HEK293T (cell line): ENCODE measurements at regions not wholly inside any gene's neighbourhood (a gene's known extent, or its start where the extent isn't known, plus 50 kb on each side); places are given as distances from the start of the nearest gene placed in this dataset.

Experiments
- CTCF ChIA-PET: fragments of 350-600 bp; formaldehyde crosslinking; extraction: SDS; loops from one replicate; lab custom pipeline; 2021; ENCODE audit warnings: antibody characterized with exemption, inconsistent platforms; lab: Yijun Ruan, JAX
- POLR2A ChIA-PET: fragments of 350-600 bp; formaldehyde crosslinking; extraction: SDS; loops from one replicate; lab custom pipeline; 2020; ENCODE audit warnings: antibody characterized with exemption, inconsistent platforms; lab: Yijun Ruan, JAX
- DNase-seq: peaks from one replicate; pipeline ENCODE4 v3.0.0; 2012; ENCODE audit warnings: mixed read lengths; ENCODE audit errors: extremely low spot score
- ARNT ChIP-seq: fragments of 450-650 bp; IDR thresholded peaks from 2 replicates; pipeline ENCODE4 v1.6.1; 2017; ENCODE audit warnings: mild to moderate bottlenecking
- BHLHE40 ChIP-seq: fragments of 450-650 bp; IDR thresholded peaks from 2 replicates; pipeline ENCODE4 v1.6.1; 2016; ENCODE audit warnings: mild to moderate bottlenecking, moderate library complexity, borderline replicate concordance
- CTBP1 ChIP-seq: fragments of 450-650 bp; IDR thresholded peaks from 2 replicates; pipeline ENCODE4 v1.6.1; 2016; ENCODE audit warnings: borderline replicate concordance
- ELF4 ChIP-seq: fragments of 450-650 bp; IDR thresholded peaks from 2 replicates; pipeline ENCODE4 v1.6.1; 2017; ENCODE audit warnings: antibody characterized with exemption
- FOXA1 ChIP-seq: fragments of 450-650 bp; IDR thresholded peaks from 2 replicates; pipeline ENCODE4 v1.6.1; 2016; ENCODE audit warnings: mild to moderate bottlenecking
- FOXK2 ChIP-seq: fragments of 450-650 bp; IDR thresholded peaks from 2 replicates; pipeline ENCODE4 v1.6.1; 2016; ENCODE audit warnings: mild to moderate bottlenecking
- FOXM1 ChIP-seq: fragments of 450-650 bp; IDR thresholded peaks from 2 replicates; pipeline ENCODE4 v1.6.1; 2017; ENCODE audit warnings: mild to moderate bottlenecking, borderline replicate concordance
- HDGF ChIP-seq: fragments of 450-650 bp; IDR thresholded peaks from 2 replicates; pipeline ENCODE4 v1.6.1; 2017; ENCODE audit warnings: antibody characterized with exemption, borderline replicate concordance
- L3MBTL2 ChIP-seq: fragments of 450-650 bp; conservative IDR thresholded peaks from 2 replicates; pipeline ENCODE4 v1.6.1; 2016; ENCODE audit warnings: mild to moderate bottlenecking
- LEF1 ChIP-seq: fragments of 450-650 bp; IDR thresholded peaks from 2 replicates; pipeline ENCODE4 v1.6.1; 2017; ENCODE audit warnings: mild to moderate bottlenecking, borderline replicate concordance
- NFRKB ChIP-seq: fragments of 450-650 bp; IDR thresholded peaks from 2 replicates; pipeline ENCODE4 v1.6.1; 2016; ENCODE audit warnings: mild to moderate bottlenecking, moderate library complexity
- SP1 ChIP-seq: fragments of 450-650 bp; IDR thresholded peaks from 2 replicates; pipeline ENCODE4 v1.6.1; 2017
- SUZ12 ChIP-seq: fragments of 450-650 bp; IDR thresholded peaks from 2 replicates; pipeline ENCODE4 v1.6.1; 2016; ENCODE audit warnings: mild to moderate bottlenecking
- TARDBP ChIP-seq: fragments of 450-650 bp; IDR thresholded peaks from 2 replicates; pipeline ENCODE4 v1.6.1; 2016
- ZNF384 ChIP-seq: fragments of 450-650 bp; IDR thresholded peaks from 2 replicates; pipeline ENCODE4 v1.6.1; 2016
- TF ChIP-seq, protein P1 (sequence below): fragments of 450-650 bp; IDR thresholded peaks from 2 replicates; pipeline ENCODE4 v1.6.1; 2016

DNA sequence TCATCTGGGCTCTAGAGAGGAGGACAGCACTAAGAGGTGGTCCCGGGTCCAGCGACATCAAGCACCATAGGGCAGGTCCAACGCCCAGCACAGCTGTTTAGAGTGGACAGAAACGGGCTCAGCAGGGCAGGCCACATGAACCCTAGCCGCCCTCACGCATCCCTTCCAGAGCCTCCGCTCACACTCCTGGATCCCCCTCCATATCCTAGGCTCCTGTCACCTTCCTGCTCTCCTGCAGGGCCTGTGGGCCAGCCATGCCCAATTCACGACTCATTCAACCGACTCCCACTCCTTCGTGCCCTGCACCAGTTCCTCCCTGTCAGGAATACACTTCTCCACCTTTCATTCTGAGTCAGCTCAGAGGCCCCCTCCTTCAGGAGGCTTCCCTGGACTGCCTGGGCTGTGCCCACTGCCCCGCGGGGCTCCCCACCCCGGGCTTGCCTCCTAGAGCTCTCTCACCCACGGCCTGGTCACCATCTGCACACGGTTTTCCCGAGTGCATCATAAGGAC lies 90.2 kb downstream of the LINGO1 start:
- CTCF ChIA-PET = interaction anchor here (0.6 to 2.3 kb wide), 25 partner anchors 10 to 519 kb away, joined by 3 to 27 read pairs (median 7); partner anchors contain the start of genes LINGO1 and PEAK1
- POLR2A ChIA-PET = interaction anchor here (1.2 to 1.7 kb wide), 9 partner anchors 9 to 356 kb away, joined by 3 to 10 read pairs (median 4); no protein-coding TSS in a partner anchor
- no peak for DNase-seq

DNA sequence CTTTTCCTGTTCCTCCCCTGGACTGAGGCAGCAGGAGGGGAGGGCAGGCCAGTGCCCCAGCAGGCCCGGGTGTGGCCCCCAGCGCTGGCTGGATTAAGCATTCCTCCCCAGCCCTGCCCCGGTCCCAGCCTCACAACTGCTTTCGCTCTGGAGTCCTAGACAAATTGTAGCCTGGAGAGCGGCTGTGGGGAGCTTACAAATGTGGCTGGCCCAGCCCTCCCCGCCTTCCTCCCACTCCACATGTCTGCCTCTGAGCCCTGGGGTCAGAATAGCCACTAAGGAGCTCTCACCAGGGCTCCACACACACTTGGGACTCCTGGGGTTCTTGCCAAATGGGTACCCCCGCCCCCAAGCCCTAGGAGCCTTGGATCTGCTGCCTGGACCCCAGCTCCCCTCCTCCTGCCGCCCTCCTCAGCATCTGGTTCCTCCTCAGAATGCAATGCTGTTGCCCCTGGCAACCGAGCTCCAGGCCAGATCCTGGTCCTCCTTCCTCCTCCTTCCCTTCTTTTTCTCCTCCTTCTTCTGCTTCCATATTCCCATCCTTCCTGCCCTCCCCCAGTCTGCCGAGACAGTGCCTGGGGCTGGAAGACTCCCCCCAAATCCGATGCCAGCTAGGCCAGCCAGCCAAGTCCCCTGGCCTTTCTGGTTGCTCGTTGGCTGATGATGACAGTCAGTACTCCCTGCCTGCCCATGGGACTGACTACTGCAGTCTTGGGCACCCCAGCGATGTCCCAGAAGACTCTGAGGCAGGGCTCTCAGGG lies 91.1 kb downstream of the LINGO1 start:
- CTCF ChIA-PET = interaction anchor here (1.0 to 2.7 kb wide), 4 partner anchors 9 to 423 kb away, joined by 3 to 8 read pairs (median 3); no protein-coding TSS in a partner anchor
- no peak for DNase-seq
- POLR2A ChIA-PET = no interaction called here

More for the DNA sequence above, 90.2 kb downstream of the LINGO1 start:
- TF ChIP-seq ARNT (no peak), FOXK2 (no peak), SUZ12 (no peak)

DNA sequence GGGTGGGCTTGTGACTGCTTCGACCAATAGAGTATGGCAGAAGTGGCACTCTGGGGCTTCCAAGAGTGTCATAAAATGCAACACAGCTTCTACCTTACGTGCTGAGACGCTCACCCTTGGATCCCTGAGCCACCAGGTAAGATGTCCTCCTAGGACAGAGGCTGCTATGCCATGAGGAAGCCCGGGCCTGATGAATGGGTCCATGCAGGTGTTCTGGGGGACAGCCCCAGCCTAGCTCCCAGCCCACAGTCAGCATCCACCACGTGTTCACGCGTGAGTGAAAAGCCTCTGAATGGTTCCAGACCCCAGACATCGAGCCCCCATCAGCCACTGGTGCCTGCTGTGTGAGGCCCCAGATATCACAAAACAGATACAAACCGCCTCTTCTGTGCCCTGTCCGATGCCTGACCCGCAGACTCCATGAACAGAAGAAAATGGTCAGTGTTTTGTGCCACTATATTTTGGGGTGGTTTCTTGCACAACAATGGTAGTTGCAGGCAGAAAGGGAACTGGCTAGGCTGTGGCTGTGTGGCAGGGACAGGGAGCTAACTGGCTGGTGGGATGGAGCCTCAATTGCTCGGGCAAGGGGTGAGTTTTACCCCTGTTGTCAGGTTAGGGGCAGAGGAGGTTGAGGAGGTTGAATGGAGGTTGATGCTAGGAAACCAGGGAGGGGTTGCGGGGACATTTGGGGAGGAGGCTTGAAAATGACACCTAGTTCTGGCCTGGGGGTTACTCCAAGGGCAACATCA lies 92.2 kb downstream of the LINGO1 start:
- CTCF ChIA-PET = interaction anchor here (1.2 to 2.7 kb wide), 2 partner anchors 10 to 12 kb away, joined by 3 to 8 read pairs; no protein-coding TSS in a partner anchor
- DNase-seq = no peak
- no peak for TF ChIP-seq ZNF384
- TF ChIP-seq FOXA1 = no peak
- POLR2A ChIA-PET = no interaction called here

More for the DNA sequence above, 91.1 kb downstream of the LINGO1 start:
- TF ChIP-seq FOXM1 = no peak
- TF ChIP-seq FOXK2 = no peak
- no peak for TF ChIP-seq CTBP1
- TF ChIP-seq SP1 = no peak
- TF ChIP-seq ZNF384 = no peak
- no peak for TF ChIP-seq FOXA1
- no peak for TF ChIP-seq HDGF
- TF ChIP-seq NFRKB = no peak
- TF ChIP-seq ELF4 = no peak
- no peak for TF ChIP-seq SUZ12
- TF ChIP-seq TARDBP = no peak
- TF ChIP-seq BHLHE40 = no peak
- TF ChIP-seq ARNT = no peak
- TF ChIP-seq, protein P1, sequence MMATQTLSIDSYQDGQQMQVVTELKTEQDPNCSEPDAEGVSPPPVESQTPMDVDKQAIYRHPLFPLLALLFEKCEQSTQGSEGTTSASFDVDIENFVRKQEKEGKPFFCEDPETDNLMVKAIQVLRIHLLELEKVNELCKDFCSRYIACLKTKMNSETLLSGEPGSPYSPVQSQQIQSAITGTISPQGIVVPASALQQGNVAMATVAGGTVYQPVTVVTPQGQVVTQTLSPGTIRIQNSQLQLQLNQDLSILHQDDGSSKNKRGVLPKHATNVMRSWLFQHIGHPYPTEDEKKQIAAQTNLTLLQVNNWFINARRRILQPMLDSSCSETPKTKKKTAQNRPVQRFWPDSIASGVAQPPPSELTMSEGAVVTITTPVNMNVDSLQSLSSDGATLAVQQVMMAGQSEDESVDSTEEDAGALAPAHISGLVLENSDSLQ = no peak
- no peak for TF ChIP-seq LEF1
- TF ChIP-seq L3MBTL2 = no peak

DNA sequence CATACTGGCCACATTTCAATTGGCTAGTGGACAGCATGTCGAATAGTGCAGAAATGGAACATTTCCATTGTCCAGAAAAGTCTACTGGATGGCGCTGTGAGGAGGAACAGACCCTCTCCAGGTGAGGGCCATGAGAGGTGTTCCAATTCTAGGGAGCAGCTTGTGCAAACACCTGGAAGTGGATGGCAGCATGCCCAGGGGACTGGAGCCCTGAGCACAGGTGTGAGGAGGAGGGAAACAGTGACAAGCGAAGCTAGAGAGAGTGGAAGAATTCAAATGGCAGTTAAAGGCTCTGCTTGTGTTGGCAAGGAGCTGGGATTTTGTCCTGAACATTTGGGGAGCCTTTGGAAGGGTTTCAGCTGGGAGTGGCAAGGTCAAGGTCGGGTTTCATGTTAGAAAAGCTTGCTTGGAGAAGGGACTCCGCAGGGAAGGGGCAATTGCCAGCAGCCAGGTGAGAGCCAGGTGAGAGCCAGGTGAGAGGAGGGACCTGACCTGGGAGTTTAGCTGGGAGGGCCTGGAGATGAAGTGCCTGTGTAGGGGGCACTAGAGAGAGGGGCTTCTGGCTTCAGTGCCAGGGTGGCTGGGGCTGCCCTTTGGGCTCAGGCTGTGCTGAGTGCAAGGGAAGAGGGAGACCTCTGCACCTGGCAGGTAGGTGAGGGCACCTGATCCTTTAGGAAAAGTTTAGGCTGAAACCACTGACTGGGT lies 93.8 kb downstream of the LINGO1 start:
- DNase-seq = no peak
- POLR2A ChIA-PET = no interaction called here
- CTCF ChIA-PET = interaction anchor here (2.7 kb wide), 1 partner anchor 11 kb away, joined by 8 read pairs; no protein-coding TSS in a partner anchor

DNA sequence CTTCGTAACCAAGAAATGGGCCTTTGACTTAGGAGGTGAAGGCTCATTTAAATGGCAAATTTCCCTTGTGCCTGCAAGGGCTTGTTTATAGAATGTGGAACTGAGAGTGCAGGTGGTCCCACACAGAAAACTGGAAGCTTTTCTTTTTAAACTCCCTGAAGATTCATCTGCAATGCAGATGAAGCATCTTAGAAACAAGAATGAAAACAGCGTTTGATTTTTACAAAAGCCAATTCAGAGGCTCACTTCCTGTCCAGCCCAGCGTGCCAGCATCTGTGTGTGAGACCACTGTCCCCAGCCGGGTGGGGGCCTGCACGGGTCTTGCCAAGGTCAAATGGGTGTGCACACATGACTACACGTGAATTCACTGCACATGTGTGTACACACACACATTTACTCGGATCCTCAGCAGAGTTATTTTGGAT lies 94.7 kb downstream of the LINGO1 start:
- TF ChIP-seq SUZ12 (no peak), NFRKB (no peak), BHLHE40 (no peak), FOXM1 (no peak), L3MBTL2 (no peak), ARNT (no peak), HDGF (no peak), ZNF384 (no peak), TARDBP (no peak), ELF4 (no peak), FOXK2 (no peak), SP1 (no peak), LEF1 (no peak), FOXA1 (no peak), CTBP1 (no peak)
- TF ChIP-seq, protein P1 = no peak
- ChIA-PET POLR2A (no interaction called here), CTCF (interaction anchor here (0.6 kb wide), 1 partner anchor 517 kb away, joined by 3 read pairs; no protein-coding TSS in a partner anchor)

More for the DNA sequence above, 93.8 kb downstream of the LINGO1 start:
- TF ChIP-seq, protein P1 = no peak
- TF ChIP-seq FOXM1 (no peak), FOXA1 (no peak), FOXK2 (no peak), CTBP1 (no peak), ELF4 (no peak), ZNF384 (no peak), SP1 (no peak)

More for the DNA sequence above, 94.7 kb downstream of the LINGO1 start:
- no peak for DNase-seq
